Nephron (organoid): ENCODE measurements at regions not wholly inside any gene's neighbourhood (a gene's known extent, or its start where the extent isn't known, plus 50 kb on each side); places are given as distances from the start of the nearest gene placed in this dataset.
A peak's percentile ranks its signal among the peaks of the same experiment; 100 is the strongest.

Source experiments
- H3K27ac Mint-ChIP-seq, 3 experiments: 2 replicates each; pipeline ENCODE4 v1.8.0; 2020; ENCODE audit warnings: mixed read lengths in 3 of 3, mild to moderate bottlenecking in 2 of 3, moderate library complexity in 1 of 3
- H3K27me3 Mint-ChIP-seq: 2 replicates; pipeline ENCODE4 v1.8.0; 2021; ENCODE audit warnings: low read depth, mild to moderate bottlenecking, moderate library complexity, mixed read lengths
- H3K36me3 Mint-ChIP-seq: 2 replicates; pipeline ENCODE4 v1.8.0; 2020; ENCODE audit warnings: low read depth, mixed read lengths
- H3K4me1 Mint-ChIP-seq: 2 replicates; pipeline ENCODE4 v1.8.0; 2020; ENCODE audit warnings: mixed read lengths
- H3K4me3 Mint-ChIP-seq, 3 experiments: 2 replicates each; pipeline ENCODE4 v1.8.0; 2020; ENCODE audit warnings: mild to moderate bottlenecking in 3 of 3, mixed read lengths in 3 of 3, moderate library complexity in 2 of 3
- H3K9me3 Mint-ChIP-seq: 2 replicates; pipeline ENCODE4 v1.8.0; 2020; ENCODE audit warnings: mixed read lengths
- TF ChIP-seq, protein P1 (sequence below), 3 experiments: fragments of 200-600 bp; sonication (generic); IDR thresholded peaks; one replicate each; pipeline ENCODE4 v1.5.0; 2021; ENCODE audit warnings: antibody characterized with exemption in 3 of 3; ENCODE audit not compliant: unreplicated experiment in 3 of 3

DNA sequence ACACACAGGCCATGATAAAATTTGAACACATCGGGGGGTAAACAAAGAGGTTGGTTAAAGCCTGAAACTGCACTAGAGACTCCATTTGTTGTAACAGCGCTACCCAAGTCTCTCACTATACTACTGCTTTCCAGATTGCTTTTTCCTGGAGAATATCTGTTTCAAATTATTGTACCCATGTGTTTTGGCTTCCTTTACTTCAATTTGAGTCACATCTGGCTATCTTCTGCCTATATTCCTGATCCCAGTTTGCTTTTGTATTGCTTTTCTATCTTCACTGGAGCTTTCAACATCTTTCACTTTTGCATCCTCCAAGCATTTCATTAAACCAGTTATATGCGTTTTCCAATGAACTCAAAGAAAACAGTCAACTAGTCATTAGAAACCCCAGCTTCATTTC lies 404.7 kb downstream of the MLLT3 start:
- Mint-ChIP-seq H3K27me3 (peaks cover 3% of the 10 kb centered on the region), H3K9me3 (no peaks in the 10 kb centered on the region), H3K27ac (no peak overlapping the region), H3K36me3 (no peaks in the 10 kb centered on the region), H3K4me1 (peaks cover 6% of the 10 kb centered on the region), H3K4me3 (no peak overlapping the region)
- TF ChIP-seq, protein P1, sequence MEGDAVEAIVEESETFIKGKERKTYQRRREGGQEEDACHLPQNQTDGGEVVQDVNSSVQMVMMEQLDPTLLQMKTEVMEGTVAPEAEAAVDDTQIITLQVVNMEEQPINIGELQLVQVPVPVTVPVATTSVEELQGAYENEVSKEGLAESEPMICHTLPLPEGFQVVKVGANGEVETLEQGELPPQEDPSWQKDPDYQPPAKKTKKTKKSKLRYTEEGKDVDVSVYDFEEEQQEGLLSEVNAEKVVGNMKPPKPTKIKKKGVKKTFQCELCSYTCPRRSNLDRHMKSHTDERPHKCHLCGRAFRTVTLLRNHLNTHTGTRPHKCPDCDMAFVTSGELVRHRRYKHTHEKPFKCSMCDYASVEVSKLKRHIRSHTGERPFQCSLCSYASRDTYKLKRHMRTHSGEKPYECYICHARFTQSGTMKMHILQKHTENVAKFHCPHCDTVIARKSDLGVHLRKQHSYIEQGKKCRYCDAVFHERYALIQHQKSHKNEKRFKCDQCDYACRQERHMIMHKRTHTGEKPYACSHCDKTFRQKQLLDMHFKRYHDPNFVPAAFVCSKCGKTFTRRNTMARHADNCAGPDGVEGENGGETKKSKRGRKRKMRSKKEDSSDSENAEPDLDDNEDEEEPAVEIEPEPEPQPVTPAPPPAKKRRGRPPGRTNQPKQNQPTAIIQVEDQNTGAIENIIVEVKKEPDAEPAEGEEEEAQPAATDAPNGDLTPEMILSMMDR (IDR thresholded peaks at IDR 0.05; ENCODE audit: unreplicated experiment in 3 of 3) = no peak

- TF ChIP-seq, protein P1 (IDR thresholded peaks at IDR 0.05; ENCODE audit: unreplicated experiment in 3 of 3) = no peak
- Mint-ChIP-seq H3K4me3 (no peak overlapping the region), H3K4me1 (peaks cover 6% of the 10 kb centered on the region), H3K27ac (no peak overlapping the region), H3K36me3 (no peaks in the 10 kb centered on the region), H3K9me3 (no peaks in the 10 kb centered on the region), H3K27me3 (peaks cover 3% of the 10 kb centered on the region)
These were observed 405.9 kb downstream of the MLLT3 start for GRCh38 chr9:20216438-20216837.

GRCh38 chr9:20215552-20215951 lies 406.7 kb downstream of the MLLT3 start:
- no peaks in the 10 kb centered on the region for H3K36me3 Mint-ChIP-seq

DNA sequence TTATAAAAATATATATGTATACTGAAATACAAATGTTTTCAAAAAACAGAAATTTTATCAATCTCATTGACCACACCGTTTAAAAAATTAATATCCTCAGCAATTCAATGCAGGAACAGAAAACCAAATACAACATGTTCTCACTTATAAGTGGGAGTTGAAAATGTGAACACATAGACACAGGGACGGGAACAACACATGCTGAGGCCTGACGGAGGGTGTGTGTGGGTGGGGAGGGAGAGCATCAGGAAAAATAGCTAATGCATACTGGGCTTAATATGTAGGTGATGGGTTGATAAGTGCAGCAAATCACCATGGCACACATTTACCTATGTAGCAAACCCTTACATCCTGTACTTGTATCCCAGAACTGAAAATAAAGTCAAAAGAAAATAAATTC lies 409.5 kb downstream of the MLLT3 start:
- H3K4me1 Mint-ChIP-seq = peaks cover 8% of the 10 kb centered on the region
- peaks cover 3% of the 10 kb centered on the region for H3K27me3 Mint-ChIP-seq
- H3K27ac Mint-ChIP-seq = no peak overlapping the region
- no peaks in the 10 kb centered on the region for H3K36me3 Mint-ChIP-seq
- no peaks in the 10 kb centered on the region for H3K9me3 Mint-ChIP-seq
- no peak overlapping the region for H3K4me3 Mint-ChIP-seq
- TF ChIP-seq, protein P1 (IDR thresholded peaks at IDR 0.05; ENCODE audit: unreplicated experiment in 3 of 3) = no peak

More at GRCh38 chr9:20215552-20215951, 406.7 kb downstream of the MLLT3 start:
- H3K9me3 Mint-ChIP-seq = no peaks in the 10 kb centered on the region
- TF ChIP-seq, protein P1 (IDR thresholded peaks at IDR 0.05; ENCODE audit: unreplicated experiment in 3 of 3) = no peak
- H3K27me3 Mint-ChIP-seq = peaks cover 3% of the 10 kb centered on the region
- H3K27ac Mint-ChIP-seq = no peak overlapping the region
- no peaks in the 10 kb centered on the region for H3K4me1 Mint-ChIP-seq
- no peak overlapping the region for H3K4me3 Mint-ChIP-seq

DNA sequence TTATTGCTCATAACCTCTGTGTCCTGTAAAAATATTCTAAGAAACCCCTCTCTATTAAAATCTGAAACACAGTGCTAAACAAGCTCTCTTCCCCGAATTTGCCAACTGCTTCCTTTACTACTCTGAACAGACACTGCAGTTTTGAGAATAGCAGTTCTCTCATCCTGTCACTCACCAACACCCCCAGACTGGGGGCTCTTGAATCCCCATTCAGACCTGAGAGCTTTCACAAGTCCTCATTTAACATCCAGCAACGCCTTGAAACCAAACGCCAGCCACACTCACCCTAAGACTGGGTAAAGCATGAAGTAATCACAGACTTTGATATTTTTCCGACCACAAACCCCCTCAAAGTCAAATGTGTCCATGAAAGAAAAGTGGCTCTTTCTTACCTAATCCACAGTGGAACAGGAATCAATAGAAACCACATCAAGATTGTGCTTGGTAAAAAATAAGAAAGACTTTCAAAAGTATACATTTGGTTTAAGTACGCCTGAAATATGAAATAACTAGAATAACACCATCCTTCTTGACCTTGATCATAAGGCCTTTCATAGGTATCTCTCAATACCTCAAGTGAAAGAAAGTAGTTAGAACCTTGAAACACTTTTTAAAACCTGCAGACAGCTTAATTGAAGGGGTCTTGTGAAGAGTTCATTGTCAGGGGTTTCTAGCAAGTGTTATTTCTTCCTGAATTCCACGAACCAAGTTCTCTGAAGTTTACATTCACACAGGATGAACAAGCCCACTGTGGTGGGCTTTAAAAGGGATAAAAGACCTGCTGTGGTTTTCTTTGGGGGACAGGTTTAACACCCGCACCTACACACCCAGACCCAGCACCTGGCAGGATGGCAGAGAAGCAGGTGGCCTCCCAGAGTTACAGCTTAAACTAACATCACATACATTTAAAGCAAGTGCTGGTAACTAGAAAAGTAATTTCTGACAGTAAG lies 412.6 kb downstream of the MLLT3 start:
- H3K27ac Mint-ChIP-seq = peak overlapping the region in 2 of 3 experiments; percentile 6 to 10
- H3K27me3 Mint-ChIP-seq = no peaks in the 10 kb centered on the region
- H3K36me3 Mint-ChIP-seq = no peaks in the 10 kb centered on the region
- no peak overlapping the region for H3K4me3 Mint-ChIP-seq
- H3K4me1 Mint-ChIP-seq = peaks cover 13% of the 10 kb centered on the region
- no peaks in the 10 kb centered on the region for H3K9me3 Mint-ChIP-seq
- TF ChIP-seq, protein P1 (IDR thresholded peaks at IDR 0.05; ENCODE audit: unreplicated experiment in 3 of 3) = no peak
